ENCODE measurements at regions not wholly inside any gene's neighbourhood (a gene's known extent, or its start where the extent isn't known, plus 50 kb on each side); places are given as distances from the start of the nearest gene placed in this dataset.

DNA sequence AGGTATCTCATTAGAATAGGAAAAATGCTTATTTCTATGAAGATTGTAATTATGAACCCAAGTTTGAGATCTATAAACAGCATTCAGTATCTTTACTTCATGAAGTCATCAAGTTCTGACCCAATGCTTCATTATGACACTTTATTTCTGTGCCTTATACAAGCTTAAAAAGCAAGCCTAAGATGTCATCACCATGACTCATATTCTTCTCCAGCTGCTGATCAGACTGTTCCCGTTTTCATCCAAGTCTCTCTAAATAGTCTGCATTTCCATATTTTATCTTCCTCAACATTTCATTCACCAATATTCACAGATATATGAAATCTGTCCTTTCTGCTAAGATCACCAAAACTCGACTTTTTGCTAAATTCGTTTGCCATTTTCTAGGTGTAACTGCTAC, 1247.2 kb upstream of the PRR20A start:
- no peak for TF ChIP-seq POLR2A (IDR thresholded peaks at IDR 0.05)
- TF ChIP-seq, protein P1, sequence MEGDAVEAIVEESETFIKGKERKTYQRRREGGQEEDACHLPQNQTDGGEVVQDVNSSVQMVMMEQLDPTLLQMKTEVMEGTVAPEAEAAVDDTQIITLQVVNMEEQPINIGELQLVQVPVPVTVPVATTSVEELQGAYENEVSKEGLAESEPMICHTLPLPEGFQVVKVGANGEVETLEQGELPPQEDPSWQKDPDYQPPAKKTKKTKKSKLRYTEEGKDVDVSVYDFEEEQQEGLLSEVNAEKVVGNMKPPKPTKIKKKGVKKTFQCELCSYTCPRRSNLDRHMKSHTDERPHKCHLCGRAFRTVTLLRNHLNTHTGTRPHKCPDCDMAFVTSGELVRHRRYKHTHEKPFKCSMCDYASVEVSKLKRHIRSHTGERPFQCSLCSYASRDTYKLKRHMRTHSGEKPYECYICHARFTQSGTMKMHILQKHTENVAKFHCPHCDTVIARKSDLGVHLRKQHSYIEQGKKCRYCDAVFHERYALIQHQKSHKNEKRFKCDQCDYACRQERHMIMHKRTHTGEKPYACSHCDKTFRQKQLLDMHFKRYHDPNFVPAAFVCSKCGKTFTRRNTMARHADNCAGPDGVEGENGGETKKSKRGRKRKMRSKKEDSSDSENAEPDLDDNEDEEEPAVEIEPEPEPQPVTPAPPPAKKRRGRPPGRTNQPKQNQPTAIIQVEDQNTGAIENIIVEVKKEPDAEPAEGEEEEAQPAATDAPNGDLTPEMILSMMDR (IDR thresholded peaks at IDR 0.05): no peak
